Mesenchymal stem cell (in vitro differentiated cells and primary cell): ENCODE measurements at regions not wholly inside any gene's neighbourhood (a gene's known extent, or its start where the extent isn't known, plus 50 kb on each side); places are given as distances from the start of the nearest gene placed in this dataset.
A peak's percentile ranks its signal among the peaks of the same experiment; 100 is the strongest.

Experiments
- DNase-seq: peaks from one replicate; pipeline ENCODE4 v3.0.0-alpha.2; 2013
- H2AFZ ChIP-seq: one replicate; pipeline ENCODE4 v1.6.1; 2013; ENCODE audit warnings: low read depth, mild to moderate bottlenecking, control low read depth, inconsistent platforms, low read length, moderate library complexity
- H2AK5ac ChIP-seq: 2 replicates; pipeline ENCODE4 v1.6.1; 2013; ENCODE audit warnings: low read length, moderate library complexity, mild to moderate bottlenecking, inconsistent platforms; ENCODE audit not compliant: severe bottlenecking
- H2BK120ac ChIP-seq: one replicate; pipeline ENCODE4 v1.6.1; 2013; ENCODE audit warnings: low read depth, mild to moderate bottlenecking, inconsistent platforms, low read length, moderate library complexity
- H2BK12ac ChIP-seq, 2 experiments: one replicate each; pipeline ENCODE4 v1.6.1; 2013; ENCODE audit warnings: inconsistent platforms in 2 of 2, low read length in 2 of 2, mild to moderate bottlenecking in 2 of 2, moderate library complexity in 2 of 2, control low read depth in 1 of 2
- H2BK15ac ChIP-seq: one replicate; pipeline ENCODE4 v1.6.1; 2013; ENCODE audit warnings: mild to moderate bottlenecking, low read depth, inconsistent platforms; ENCODE audit not compliant: poor library complexity, severe bottlenecking
- H2BK5ac ChIP-seq: 2 replicates; pipeline ENCODE4 v1.6.1; 2013; ENCODE audit warnings: low read depth, mild to moderate bottlenecking, low read length, control low read depth, inconsistent platforms; ENCODE audit not compliant: poor library complexity, severe bottlenecking
- H3K14ac ChIP-seq, 2 experiments: one replicate each; pipeline ENCODE4 v1.6.1; 2013; ENCODE audit warnings: inconsistent platforms in 2 of 2, low read length in 2 of 2, control low read depth in 1 of 2, mild to moderate bottlenecking in 1 of 2, moderate library complexity in 1 of 2
- H3K18ac ChIP-seq, 2 experiments: one replicate each; pipeline ENCODE4 v1.6.1; 2013; ENCODE audit warnings: inconsistent platforms in 2 of 2, low read length in 2 of 2, control low read depth in 1 of 2, low read depth in 1 of 2, mild to moderate bottlenecking in 1 of 2
- H3K23ac ChIP-seq, 2 experiments: one replicate each; pipeline ENCODE4 v1.6.1; 2013; ENCODE audit warnings: inconsistent platforms in 2 of 2, low read length in 2 of 2, mild to moderate bottlenecking in 2 of 2, moderate library complexity in 2 of 2, control low read depth in 1 of 2
- H3K27ac ChIP-seq: 2 replicates; pipeline ENCODE4 v1.5.1; 2013; ENCODE audit warnings: mild to moderate bottlenecking, moderate library complexity, low read length, control low read depth, inconsistent platforms; ENCODE audit not compliant: poor library complexity, severe bottlenecking
- H3K27me3 ChIP-seq, 2 experiments: 2 replicates each; pipeline versions ENCODE4 v1.6.1 to v1.7.0; 2013; ENCODE audit warnings: low read length in 2 of 2, mild to moderate bottlenecking in 2 of 2, moderate library complexity in 2 of 2, control low read depth in 1 of 2, inconsistent platforms in 1 of 2; ENCODE audit not compliant: control insufficient read depth in 1 of 2, insufficient read depth in 1 of 2
- H3K36me3 ChIP-seq, 2 experiments: 2 replicates each; pipeline versions ENCODE4 v1.6.1 to v1.7.0; 2013; ENCODE audit warnings: low read length in 2 of 2, control low read depth in 1 of 2, inconsistent platforms in 1 of 2, low read depth in 1 of 2, mild to moderate bottlenecking in 1 of 2; ENCODE audit not compliant: insufficient read depth in 2 of 2, control insufficient read depth in 1 of 2
- H3K4ac ChIP-seq, 2 experiments: one replicate each; pipeline ENCODE4 v1.6.1; 2013; ENCODE audit warnings: inconsistent platforms in 2 of 2, low read length in 2 of 2, mild to moderate bottlenecking in 2 of 2, moderate library complexity in 2 of 2, control low read depth in 1 of 2, low read depth in 1 of 2
- H3K4me1 ChIP-seq: 2 replicates; pipeline ENCODE4 v1.6.1; 2013; ENCODE audit warnings: low read depth, low read length, control low read depth; ENCODE audit not compliant: control insufficient read depth, insufficient read depth
- H3K4me2 ChIP-seq: 2 replicates; pipeline ENCODE4 v1.6.1; 2013; ENCODE audit warnings: low read length, mild to moderate bottlenecking, inconsistent platforms; ENCODE audit not compliant: poor library complexity, severe bottlenecking
- H3K4me3 ChIP-seq, 2 experiments: 2 replicates each; pipeline versions ENCODE4 v1.5.1 to v1.7.0; 2013; ENCODE audit warnings: low read length in 2 of 2, mild to moderate bottlenecking in 2 of 2, control low read depth in 1 of 2, low read depth in 1 of 2; ENCODE audit not compliant: insufficient read depth in 1 of 2
- H3K79me1 ChIP-seq: replicated peaks from 2 replicates; pipeline ENCODE4 v1.6.1; 2013; ENCODE audit warnings: mild to moderate bottlenecking, control low read depth, low read length, inconsistent platforms; ENCODE audit not compliant: poor library complexity, severe bottlenecking
- H3K9ac ChIP-seq: 2 replicates; pipeline ENCODE4 v1.7.0; 2013; ENCODE audit warnings: mild to moderate bottlenecking, low read length, moderate library complexity
- H3K9me3 ChIP-seq: 2 replicates; pipeline ENCODE4 v1.7.0; 2013; ENCODE audit warnings: mild to moderate bottlenecking, low read length; ENCODE audit not compliant: control insufficient read depth
- H4K8ac ChIP-seq: one replicate; pipeline ENCODE4 v1.6.1; 2013; ENCODE audit warnings: inconsistent platforms, mild to moderate bottlenecking, low read length, moderate library complexity
- H4K91ac ChIP-seq: one replicate; pipeline ENCODE4 v1.6.1; 2013; ENCODE audit warnings: mild to moderate bottlenecking, low read length, inconsistent platforms
- WGBS: methylation state at CpG from one replicate; pipeline ENCODE4 v1.1.7; 2013; ENCODE audit warnings: mixed read lengths; 5-methylcytosine and 5-hydroxymethylcytosine counted together

DNA sequence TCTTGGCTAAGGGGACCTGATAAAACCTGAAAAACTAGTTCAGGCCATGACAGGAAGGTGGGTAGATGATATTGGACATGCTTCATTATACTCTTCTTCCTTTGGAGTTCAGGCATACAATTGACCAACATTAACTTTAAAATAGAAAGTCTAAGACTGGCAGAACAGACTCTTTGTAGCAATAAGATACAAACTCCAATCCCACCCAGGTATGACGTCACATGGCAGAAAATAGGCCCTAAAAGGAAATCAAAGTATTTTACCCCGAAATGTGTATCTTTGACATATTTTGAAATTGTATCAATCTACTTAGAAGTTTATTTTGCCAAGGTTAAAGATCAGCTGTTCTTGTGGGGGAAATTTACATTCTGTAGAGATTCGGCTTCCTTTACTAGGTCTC, 198.1 kb upstream of the LRIG3 start:
- H4K91ac ChIP-seq: no peak overlapping the region
- no peaks in the 10 kb centered on the region for H3K36me3 ChIP-seq
- no peak for DNase-seq
- H3K4ac ChIP-seq: no peak overlapping the region
- H2AK5ac ChIP-seq: no peak overlapping the region
- peaks cover 4% of the 10 kb centered on the region for H3K4me1 ChIP-seq
- H3K18ac ChIP-seq: no peak overlapping the region
- no peak overlapping the region for H3K14ac ChIP-seq
- no peak overlapping the region for H2BK12ac ChIP-seq
- H2AFZ ChIP-seq: no peak overlapping the region
- H3K27ac ChIP-seq: no peak overlapping the region
- H3K27me3 ChIP-seq: no peaks in the 10 kb centered on the region
- no peak overlapping the region for H3K4me2 ChIP-seq
- no peak overlapping the region for H3K9ac ChIP-seq
- no peak overlapping the region for H3K4me3 ChIP-seq
- no peaks in the 10 kb centered on the region for H3K79me1 ChIP-seq
- no peak overlapping the region for H3K23ac ChIP-seq
- 92% methylated on average over 1 of the region's 3 CpGs for WGBS
- H3K9me3 ChIP-seq: no peaks in the 10 kb centered on the region
- H2BK15ac ChIP-seq: no peak overlapping the region
- no peak overlapping the region for H4K8ac ChIP-seq
- H2BK120ac ChIP-seq: no peak overlapping the region
- H2BK5ac ChIP-seq: no peak overlapping the region

DNA sequence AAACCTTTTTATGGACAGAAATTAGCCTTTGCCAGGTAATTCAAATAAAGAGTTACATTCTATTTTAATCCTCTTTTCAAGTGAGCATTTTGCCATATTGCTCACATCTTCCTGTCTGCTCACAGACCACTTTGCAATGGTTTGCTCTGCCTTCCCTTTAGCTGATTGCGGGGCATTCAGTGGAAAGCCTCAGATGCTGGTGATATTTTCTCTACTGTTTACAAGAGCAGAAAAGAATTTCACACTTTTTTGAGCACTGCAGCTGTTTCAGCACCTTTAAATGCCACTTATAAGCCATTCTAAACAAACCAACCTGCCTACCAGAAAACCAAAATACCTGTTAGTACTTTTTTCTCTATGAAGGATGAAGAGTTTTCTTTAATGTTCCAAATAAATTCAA, 195.7 kb upstream of the LRIG3 start:
- no peak overlapping the region for H3K23ac ChIP-seq
- no peak overlapping the region for H4K8ac ChIP-seq
- DNase-seq: no peak
- no peak overlapping the region for H2AK5ac ChIP-seq
- no peak overlapping the region for H2AFZ ChIP-seq
- no peak overlapping the region for H3K27ac ChIP-seq
- no peak overlapping the region for H2BK12ac ChIP-seq
- no peak overlapping the region for H2BK5ac ChIP-seq
- H3K18ac ChIP-seq: no peak overlapping the region
- no peaks in the 10 kb centered on the region for H3K79me1 ChIP-seq
- no peaks in the 10 kb centered on the region for H3K36me3 ChIP-seq
- H2BK120ac ChIP-seq: no peak overlapping the region
- peaks cover 4% of the 10 kb centered on the region for H3K4me1 ChIP-seq
- H3K9me3 ChIP-seq: no peaks in the 10 kb centered on the region
- peak overlapping the region; percentile 56 for H3K9ac ChIP-seq
- no peak overlapping the region for H3K4ac ChIP-seq
- H3K27me3 ChIP-seq: no peaks in the 10 kb centered on the region
- H3K4me3 ChIP-seq: peak overlapping the region in 1 of 2 experiments; percentile 48
- H4K91ac ChIP-seq: no peak overlapping the region
- 92% methylated on average over 1 of the region's 1 CpG for WGBS
- H2BK15ac ChIP-seq: no peak overlapping the region
- no peak overlapping the region for H3K4me2 ChIP-seq
- H3K14ac ChIP-seq: no peak overlapping the region

DNA sequence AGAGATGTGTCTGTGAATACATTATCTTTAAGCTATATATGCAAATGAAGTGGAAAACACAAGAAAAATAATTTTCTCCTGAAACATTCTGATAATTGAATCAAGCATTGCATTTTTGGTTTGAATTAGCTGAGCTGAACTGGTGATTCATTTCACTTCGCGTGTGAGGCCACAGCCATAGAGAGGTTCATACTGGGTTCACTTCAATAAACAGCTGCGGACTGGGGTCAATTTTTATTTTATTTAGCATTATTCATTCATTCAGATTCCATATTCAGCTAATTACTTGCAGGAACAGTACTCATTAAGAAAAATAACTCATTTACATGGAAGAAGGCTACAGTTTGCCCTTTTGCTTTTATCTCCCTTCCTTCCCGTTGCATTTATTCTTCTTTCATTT, 195.2 kb upstream of the LRIG3 start:
- 99% methylated on average over 3 of the region's 4 CpGs for WGBS

DNA sequence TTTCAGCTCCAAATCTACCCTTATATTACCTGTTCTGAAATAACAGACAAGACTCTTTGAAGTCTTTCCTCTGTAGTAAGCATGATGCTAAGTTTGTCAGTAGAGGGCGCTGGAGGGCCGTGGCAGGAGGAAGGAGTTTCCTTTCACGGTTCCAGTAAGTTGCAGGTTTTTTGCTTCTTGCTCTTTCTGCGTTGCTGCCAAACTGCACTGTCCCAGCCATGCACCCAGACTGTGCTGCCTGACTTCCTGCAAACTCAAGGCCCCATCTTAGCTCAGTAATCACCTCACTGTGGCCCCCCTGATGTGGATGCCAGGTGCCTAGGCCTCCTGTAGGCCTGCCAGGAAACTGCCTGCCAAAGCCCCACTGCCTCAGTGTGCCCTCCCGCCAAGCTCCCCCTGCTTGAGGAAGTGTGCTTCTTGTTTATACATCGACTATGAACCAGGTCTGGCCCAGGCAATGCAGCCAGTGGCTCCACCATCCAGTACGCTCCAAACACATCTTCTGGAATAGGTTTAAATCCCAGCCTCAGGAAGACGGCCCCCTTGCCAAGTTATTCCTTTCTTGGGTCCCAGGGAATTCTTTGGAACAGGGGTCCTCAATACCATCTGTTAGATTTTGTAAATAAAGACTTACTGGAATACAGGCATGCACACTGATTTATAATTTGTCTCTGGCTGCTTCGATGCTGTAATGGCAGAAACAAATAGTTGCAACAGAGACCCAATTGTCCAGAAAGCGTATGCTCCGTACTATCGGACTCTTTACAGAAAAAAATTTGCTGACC, 193.7 kb upstream of the LRIG3 start:
- WGBS: 57% methylated on average over 12 of the region's 12 CpGs
- peak overlapping the region; percentile 95 for H2BK15ac ChIP-seq
- H3K18ac ChIP-seq: peak overlapping the region; percentile 13 to 23
- peak; percentile 79 for DNase-seq
- peak overlapping the region; percentile 75 for H2AFZ ChIP-seq
- H3K27ac ChIP-seq: no peak overlapping the region
- no peaks in the 10 kb centered on the region for H3K9me3 ChIP-seq
- H3K27me3 ChIP-seq: no peaks in the 10 kb centered on the region
- H2BK120ac ChIP-seq: no peak overlapping the region
- H3K4me1 ChIP-seq: peaks cover 4% of the 10 kb centered on the region
- H3K4me3 ChIP-seq: no peak overlapping the region
- no peak overlapping the region for H3K23ac ChIP-seq
- peak overlapping the region in 1 of 2 experiments; percentile 6 for H3K14ac ChIP-seq
- no peaks in the 10 kb centered on the region for H3K79me1 ChIP-seq
- no peaks in the 10 kb centered on the region for H3K36me3 ChIP-seq
- no peak overlapping the region for H2AK5ac ChIP-seq
- peak overlapping the region; percentile 9 to 24 for H3K4ac ChIP-seq
- H4K91ac ChIP-seq: no peak overlapping the region
- no peak overlapping the region for H3K4me2 ChIP-seq
- H2BK5ac ChIP-seq: no peak overlapping the region
- peak overlapping the region in 1 of 2 experiments; percentile 17 for H2BK12ac ChIP-seq
- peak overlapping the region; percentile 21 for H4K8ac ChIP-seq
- peak overlapping the region; percentile 45 for H3K9ac ChIP-seq

More for the DNA sequence above, 195.2 kb upstream of the LRIG3 start:
- no peak overlapping the region for H3K27ac ChIP-seq
- H2AFZ ChIP-seq: no peak overlapping the region
- no peaks in the 10 kb centered on the region for H3K36me3 ChIP-seq
- H4K8ac ChIP-seq: no peak overlapping the region
- no peak overlapping the region for H3K4me2 ChIP-seq
- no peak overlapping the region for H4K91ac ChIP-seq
- no peak overlapping the region for H3K14ac ChIP-seq
- no peak overlapping the region for H2BK120ac ChIP-seq
- no peak overlapping the region for H3K23ac ChIP-seq
- H3K4ac ChIP-seq: no peak overlapping the region
- DNase-seq: no peak
- no peak overlapping the region for H2AK5ac ChIP-seq
- no peak overlapping the region for H2BK5ac ChIP-seq
- no peak overlapping the region for H2BK12ac ChIP-seq
- H3K4me3 ChIP-seq: peak overlapping the region in 1 of 2 experiments; percentile 48
- H3K79me1 ChIP-seq: no peaks in the 10 kb centered on the region
- no peak overlapping the region for H2BK15ac ChIP-seq
- peak overlapping the region; percentile 56 for H3K9ac ChIP-seq
- H3K9me3 ChIP-seq: no peaks in the 10 kb centered on the region
- H3K18ac ChIP-seq: no peak overlapping the region
- no peaks in the 10 kb centered on the region for H3K27me3 ChIP-seq
- peaks cover 4% of the 10 kb centered on the region for H3K4me1 ChIP-seq
